Dendritic cell treated with granulocyte-macrophage colony-stimulating factor and Interleukin-4, amounts not matched to agents 40 ng/mL and 50 ng/mL, for 4 days (primary cell): ENCODE measurements at regions not wholly inside any gene's neighbourhood (a gene's known extent, or its start where the extent isn't known, plus 50 kb on each side); places are given as distances from the start of the nearest gene placed in this dataset.

Experiments used
- H3K27ac Mint-ChIP-seq: one replicate; pipeline ENCODE4 v1.8.0; 2022; ENCODE audit warnings: mild to moderate bottlenecking, mixed read lengths
- H3K27me3 Mint-ChIP-seq: one replicate; pipeline ENCODE4 v1.8.0; 2022; ENCODE audit warnings: mild to moderate bottlenecking, mixed read lengths
- H3K36me3 Mint-ChIP-seq: one replicate; pipeline ENCODE4 v1.8.0; 2022; ENCODE audit warnings: low read depth, mixed read lengths
- H3K4me1 Mint-ChIP-seq: one replicate; pipeline ENCODE4 v1.8.0; 2022; ENCODE audit warnings: low read depth, mixed read lengths
- H3K4me3 Mint-ChIP-seq: one replicate; pipeline ENCODE4 v1.8.0; 2022; ENCODE audit warnings: mild to moderate bottlenecking, moderate library complexity, mixed read lengths
- H3K9me3 Mint-ChIP-seq: one replicate; pipeline ENCODE4 v1.8.0; 2022; ENCODE audit warnings: mixed read lengths
- intact Hi-C: fragments of 100-400 bp; cut with micrococcal nuclease; formaldehyde crosslinking; loops from one replicate; pipeline ENCODE4 v1.15.0; 2022

DNA sequence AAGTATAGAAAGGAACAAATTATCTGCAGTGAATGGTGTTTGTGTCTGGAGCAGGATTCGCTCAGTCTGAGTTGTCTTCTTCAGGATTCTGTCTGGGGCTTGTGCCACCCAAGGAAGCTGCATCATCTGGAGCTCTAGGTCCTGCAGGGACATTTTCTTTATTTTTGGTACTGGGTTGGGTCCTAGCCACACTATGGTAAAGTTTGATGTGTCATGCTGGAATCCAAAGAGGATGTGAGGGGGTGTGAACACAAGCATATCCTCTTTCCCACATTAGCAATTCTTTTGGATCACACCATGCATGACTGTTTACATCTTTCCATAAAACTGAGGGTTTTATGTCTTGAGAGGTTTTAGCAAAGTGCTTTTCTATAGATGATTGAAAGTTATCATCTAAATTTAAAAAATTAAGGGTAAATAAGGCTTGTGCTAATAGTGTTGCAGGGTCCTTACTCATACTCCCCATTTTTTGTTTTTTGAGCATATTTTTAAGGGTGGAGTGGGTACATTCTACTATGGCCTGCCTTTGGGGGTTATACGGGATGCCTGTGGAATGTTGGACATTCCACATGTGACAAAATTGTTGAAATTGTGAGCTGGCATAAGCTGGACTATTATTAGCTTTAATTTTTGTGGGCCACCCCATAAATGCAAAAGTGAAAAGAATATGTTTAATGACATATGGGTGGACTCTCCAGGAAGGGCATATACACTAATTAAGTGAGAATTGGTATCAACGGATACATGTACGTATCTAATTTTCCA, 152.0 kb upstream of the HMCN1 start:
- Mint-ChIP-seq H3K27ac (no peak overlapping the region), H3K36me3 (peaks cover 6% of the 10 kb centered on the region), H3K27me3 (no peaks in the 10 kb centered on the region), H3K4me1 (peaks cover 6% of the 10 kb centered on the region), H3K4me3 (no peak overlapping the region), H3K9me3 (peaks cover 63% of the 10 kb centered on the region)
- intact Hi-C loops: no loop called here

DNA sequence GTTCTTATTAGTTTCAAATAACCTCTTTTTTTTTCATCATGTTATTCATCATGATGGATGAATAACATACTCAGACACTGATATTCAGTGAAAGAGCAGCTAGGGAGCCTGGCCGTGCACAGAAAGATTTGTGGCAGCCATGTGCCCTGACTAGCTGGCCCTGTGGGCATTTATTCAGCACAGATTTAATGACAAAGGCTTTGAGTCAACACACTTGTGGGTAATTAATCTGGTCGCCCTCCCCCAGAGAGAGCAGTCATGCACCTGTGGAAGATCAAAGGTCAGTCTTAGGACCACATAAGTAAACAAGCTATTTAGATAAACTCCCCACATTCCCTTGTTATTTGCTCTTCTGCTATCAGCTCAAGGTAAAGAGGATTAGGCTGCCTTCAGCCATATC, 153.2 kb upstream of the HMCN1 start:
- Mint-ChIP-seq H3K4me3 (no peak overlapping the region), H3K27ac (no peak overlapping the region), H3K27me3 (no peaks in the 10 kb centered on the region), H3K4me1 (peaks cover 6% of the 10 kb centered on the region), H3K36me3 (peaks cover 6% of the 10 kb centered on the region), H3K9me3 (peaks cover 65% of the 10 kb centered on the region)
- intact Hi-C loops: no loop called here

DNA sequence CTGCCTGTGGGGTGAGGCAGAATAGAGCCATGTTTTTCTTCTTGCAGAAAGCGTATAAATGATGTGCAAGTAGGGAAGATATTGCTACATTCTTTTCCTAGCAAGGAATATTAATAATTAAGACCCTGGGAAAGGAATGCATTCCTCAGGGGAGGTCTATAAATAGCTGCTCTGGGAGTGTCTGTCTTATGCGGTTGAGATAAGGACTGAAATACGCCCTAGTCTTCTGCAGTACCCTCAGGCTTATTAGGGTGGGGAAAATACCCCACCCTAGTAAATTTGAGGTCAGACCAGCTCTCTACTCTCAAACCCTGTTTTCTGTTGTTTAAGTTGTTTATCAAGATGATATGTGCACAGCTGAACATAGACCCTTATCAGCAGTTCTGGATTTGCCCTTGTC, 155.9 kb upstream of the HMCN1 start:
- peaks cover 6% of the 10 kb centered on the region for H3K36me3 Mint-ChIP-seq
- intact Hi-C loops: no loop called here
- H3K4me1 Mint-ChIP-seq: peaks cover 21% of the 10 kb centered on the region
- no peaks in the 10 kb centered on the region for H3K27me3 Mint-ChIP-seq
- H3K27ac Mint-ChIP-seq: no peak overlapping the region
- H3K9me3 Mint-ChIP-seq: peaks cover 72% of the 10 kb centered on the region
- no peak overlapping the region for H3K4me3 Mint-ChIP-seq

DNA sequence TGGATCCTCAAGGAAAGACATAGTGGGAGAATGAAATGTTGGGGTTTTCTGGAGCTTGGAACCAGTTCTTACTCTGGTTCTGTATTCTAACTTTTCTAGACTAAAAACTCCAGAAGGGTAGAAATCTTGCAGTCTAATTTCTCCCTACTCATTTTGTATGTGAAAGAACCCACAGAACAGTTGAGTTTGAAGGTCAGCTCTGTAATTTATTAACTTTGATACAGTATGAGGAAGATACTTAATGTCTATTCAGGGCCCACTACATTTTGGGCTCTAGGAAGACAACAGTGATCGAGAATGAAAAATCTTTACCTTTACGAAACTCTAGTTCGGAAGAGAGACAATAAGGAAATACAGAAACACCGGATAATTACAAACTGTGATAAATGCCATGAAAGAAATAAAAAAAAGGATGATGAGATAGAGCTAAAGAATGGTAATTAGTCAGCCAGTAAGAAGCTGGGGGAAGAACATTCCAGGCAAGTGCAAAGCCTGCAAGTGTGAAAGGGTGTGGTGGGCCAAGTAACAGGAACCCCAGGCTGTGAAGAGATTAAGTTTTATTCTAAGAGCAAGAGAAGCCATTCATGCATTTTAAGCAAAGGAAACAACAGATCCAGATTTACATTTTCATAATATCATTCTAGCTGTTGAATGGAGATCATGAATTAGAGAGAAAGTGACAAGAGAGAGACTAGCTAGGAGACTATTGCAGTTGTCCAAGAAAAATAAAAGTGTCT, 159.9 kb upstream of the HMCN1 start:
- peaks cover 20% of the 10 kb centered on the region for H3K4me1 Mint-ChIP-seq

DNA sequence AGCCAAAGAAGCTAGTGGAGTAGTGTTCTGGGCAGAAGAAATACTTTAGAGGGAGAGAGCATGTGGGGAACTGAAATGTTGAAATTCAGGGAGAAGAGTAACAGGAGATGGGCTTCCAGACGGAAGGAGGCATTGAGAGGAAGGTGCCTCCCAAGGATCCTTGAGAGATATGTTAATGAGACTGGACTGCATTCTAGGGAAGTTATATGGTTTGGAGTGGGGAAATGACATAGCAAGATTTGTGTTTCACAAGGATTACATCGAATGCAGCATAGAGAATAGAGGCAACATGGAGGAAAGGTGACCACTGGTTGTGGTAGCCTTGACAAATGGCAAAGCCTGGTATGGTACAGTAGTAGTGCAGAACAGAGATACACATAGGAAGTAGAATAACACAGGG, 160.5 kb upstream of the HMCN1 start:
- peaks cover 26% of the 10 kb centered on the region for H3K9me3 Mint-ChIP-seq
- no peak overlapping the region for H3K4me3 Mint-ChIP-seq
- peaks cover 2% of the 10 kb centered on the region for H3K36me3 Mint-ChIP-seq
- peak overlapping the region; percentile 53 for H3K27ac Mint-ChIP-seq
- no peaks in the 10 kb centered on the region for H3K27me3 Mint-ChIP-seq
- intact Hi-C loops: no loop called here
- H3K4me1 Mint-ChIP-seq: peaks cover 26% of the 10 kb centered on the region

More for the DNA sequence above, 159.9 kb upstream of the HMCN1 start:
- intact Hi-C loops: no loop called here
- H3K27me3 Mint-ChIP-seq: no peaks in the 10 kb centered on the region
- H3K4me3 Mint-ChIP-seq: no peak overlapping the region
- peak overlapping the region; percentile 53 for H3K27ac Mint-ChIP-seq
- peaks cover 6% of the 10 kb centered on the region for H3K36me3 Mint-ChIP-seq
- peaks cover 32% of the 10 kb centered on the region for H3K9me3 Mint-ChIP-seq

DNA sequence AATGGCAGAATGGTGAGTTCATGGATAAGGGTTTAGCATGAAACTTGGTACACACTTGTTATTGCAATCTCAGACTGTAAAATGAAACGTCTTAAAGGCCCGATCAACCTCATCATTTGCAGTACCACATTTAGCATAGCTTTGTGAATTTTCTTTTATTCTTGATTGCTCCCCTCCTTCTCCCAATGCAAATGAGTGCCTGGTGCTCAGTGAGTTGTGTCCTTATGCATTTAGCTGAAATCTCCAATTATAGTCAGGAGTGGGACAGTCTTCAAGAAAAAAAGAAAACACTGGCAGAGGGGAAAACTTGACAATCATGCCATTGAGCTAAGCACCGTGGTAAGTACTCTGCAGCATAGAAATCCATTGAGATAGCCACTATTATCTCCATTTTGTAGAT, 161.0 kb upstream of the HMCN1 start:
- intact Hi-C loops: no loop called here
- Mint-ChIP-seq H3K36me3 (no peaks in the 10 kb centered on the region), H3K27ac (no peak overlapping the region), H3K27me3 (no peaks in the 10 kb centered on the region), H3K9me3 (peaks cover 20% of the 10 kb centered on the region), H3K4me1 (peaks cover 27% of the 10 kb centered on the region), H3K4me3 (no peak overlapping the region)

DNA sequence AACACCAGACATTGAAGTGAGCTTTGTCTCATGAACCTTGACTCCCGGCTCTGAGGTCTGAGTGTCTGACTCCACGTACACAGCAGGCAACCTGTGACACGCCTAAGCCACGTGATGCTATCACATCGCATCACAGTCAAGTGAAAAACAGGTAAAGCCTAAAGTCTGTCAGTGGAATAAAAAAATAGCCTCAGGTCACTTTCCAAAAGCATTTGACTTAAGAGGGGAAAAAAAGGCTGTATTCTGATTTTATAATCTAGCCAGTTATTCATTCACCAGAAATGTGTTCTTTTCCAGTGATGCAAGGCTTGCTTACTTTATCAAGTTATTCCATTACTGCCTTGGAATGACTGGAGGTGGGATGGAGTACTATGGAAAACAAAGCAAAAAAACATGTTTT, 163.2 kb upstream of the HMCN1 start:
- intact Hi-C loops: no loop called here
- Mint-ChIP-seq H3K27ac (no peak overlapping the region), H3K36me3 (no peaks in the 10 kb centered on the region), H3K4me3 (no peak overlapping the region), H3K27me3 (no peaks in the 10 kb centered on the region), H3K9me3 (peaks cover 9% of the 10 kb centered on the region), H3K4me1 (peaks cover 43% of the 10 kb centered on the region)

DNA sequence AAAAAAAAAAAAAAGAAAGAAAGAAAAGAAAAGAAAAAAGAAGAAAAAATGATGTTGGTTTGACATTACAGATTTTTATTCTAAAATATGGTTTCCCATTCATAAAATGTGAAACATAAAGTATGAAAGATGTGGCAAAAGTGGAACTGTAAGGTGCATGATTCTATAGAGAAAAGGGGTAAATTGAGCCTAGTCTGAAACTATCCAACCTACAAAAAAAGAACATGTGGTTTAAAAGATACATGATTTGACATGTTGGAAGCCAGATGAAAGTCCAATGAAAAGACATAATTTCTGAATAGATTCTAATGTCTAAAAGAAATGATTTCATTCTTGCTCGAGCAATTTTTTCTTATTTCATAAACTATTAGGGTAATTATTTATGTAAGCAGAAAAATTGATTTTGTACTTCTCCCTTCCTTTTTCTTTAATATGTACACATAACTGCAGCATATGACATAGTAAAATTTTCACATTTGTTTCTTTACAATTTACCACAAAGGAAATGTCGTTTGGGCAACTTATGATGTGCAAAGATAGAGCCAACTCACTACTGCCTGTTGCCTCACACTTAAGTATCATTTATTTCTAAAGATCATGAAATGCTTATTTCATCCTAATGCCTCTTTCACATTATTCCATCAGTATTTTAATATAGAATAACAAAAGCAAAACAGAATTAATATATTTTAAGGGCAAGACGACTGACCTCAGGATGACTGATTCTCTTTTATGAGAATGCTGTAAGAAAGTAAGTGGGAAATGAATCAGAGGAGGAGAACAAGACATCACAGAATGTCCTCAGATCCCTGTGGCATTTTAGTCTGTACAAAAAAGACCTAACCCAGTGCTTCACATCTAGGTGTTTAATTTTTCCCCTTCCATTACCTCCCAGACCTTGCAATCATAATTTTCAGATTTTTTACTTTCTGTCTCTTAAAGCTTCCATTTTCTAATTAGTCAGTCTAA, 165.8 kb upstream of the HMCN1 start:
- Mint-ChIP-seq H3K4me1 (peaks cover 29% of the 10 kb centered on the region), H3K36me3 (no peaks in the 10 kb centered on the region), H3K27me3 (no peaks in the 10 kb centered on the region), H3K9me3 (peaks cover under 1% of the 10 kb centered on the region), H3K27ac (no peak overlapping the region), H3K4me3 (no peak overlapping the region)
- intact Hi-C loops: no loop called here

DNA sequence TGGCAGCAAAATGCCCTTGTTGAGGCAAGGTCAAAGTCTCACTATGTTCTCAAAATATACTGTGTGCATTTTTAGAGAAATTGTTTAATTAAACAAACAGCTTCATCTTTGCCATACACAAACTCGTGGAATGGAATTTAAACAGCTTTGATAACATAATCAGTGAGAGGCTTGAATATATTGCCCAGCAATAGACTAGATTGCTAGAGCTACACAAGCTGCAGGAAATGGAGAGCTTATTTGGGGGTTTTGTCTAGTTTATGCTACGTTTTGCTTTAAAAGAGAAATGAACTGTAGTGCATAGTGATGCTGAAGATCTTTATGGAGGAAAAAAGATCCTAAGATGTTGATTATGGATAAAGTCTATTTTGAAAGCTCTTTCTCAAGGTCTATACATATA, 166.8 kb upstream of the HMCN1 start:
- Mint-ChIP-seq H3K27ac (no peak overlapping the region), H3K27me3 (no peaks in the 10 kb centered on the region), H3K4me1 (peaks cover 26% of the 10 kb centered on the region), H3K9me3 (no peaks in the 10 kb centered on the region), H3K36me3 (no peaks in the 10 kb centered on the region), H3K4me3 (no peak overlapping the region)
- intact Hi-C loops: no loop called here

DNA sequence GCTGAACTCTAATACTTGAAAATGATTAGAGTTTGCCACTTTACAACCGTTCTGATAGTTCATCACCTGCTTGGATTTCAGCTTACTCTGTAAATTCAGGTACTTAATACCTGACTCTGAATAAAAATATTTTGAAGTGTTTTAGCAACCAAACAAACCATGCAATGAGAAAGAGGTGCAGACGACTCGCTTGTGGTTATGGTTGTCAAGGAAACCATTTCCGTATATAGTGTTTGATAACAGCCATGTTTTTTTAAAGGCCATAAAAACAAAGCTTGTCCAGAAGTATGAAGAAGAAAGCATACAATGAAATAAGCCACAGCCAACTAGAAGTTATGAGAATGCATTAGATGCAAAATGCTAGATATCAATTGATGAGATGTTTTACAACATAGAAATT, 167.2 kb upstream of the HMCN1 start:
- Mint-ChIP-seq H3K4me1 (peaks cover 27% of the 10 kb centered on the region), H3K27ac (no peak overlapping the region), H3K36me3 (no peaks in the 10 kb centered on the region), H3K27me3 (no peaks in the 10 kb centered on the region), H3K4me3 (no peak overlapping the region), H3K9me3 (no peaks in the 10 kb centered on the region)
- intact Hi-C loops: no loop called here

DNA sequence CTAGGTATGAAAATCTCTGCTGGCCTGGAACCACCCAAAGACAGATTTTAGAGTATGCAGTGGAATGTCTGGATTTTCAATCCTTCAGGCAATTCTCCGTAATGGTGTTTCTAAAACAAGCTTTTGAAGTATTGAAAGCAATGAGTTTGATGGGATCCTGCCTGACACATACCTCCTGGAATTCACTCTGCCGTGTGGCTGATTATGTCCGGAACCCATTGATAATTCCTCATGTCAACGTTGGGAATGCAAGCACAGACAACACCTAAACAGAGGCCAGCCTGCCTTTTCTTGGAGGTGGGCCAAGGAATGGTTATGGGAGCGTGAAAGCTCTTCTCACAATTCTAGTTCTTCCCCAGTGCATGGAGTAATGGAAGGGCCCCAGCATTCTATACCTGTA, 168.9 kb upstream of the HMCN1 start:
- H3K4me3 Mint-ChIP-seq: no peak overlapping the region
- intact Hi-C loops: no loop called here
- no peak overlapping the region for H3K27ac Mint-ChIP-seq
- no peaks in the 10 kb centered on the region for H3K9me3 Mint-ChIP-seq
- H3K4me1 Mint-ChIP-seq: peaks cover 44% of the 10 kb centered on the region
- no peaks in the 10 kb centered on the region for H3K27me3 Mint-ChIP-seq
- no peaks in the 10 kb centered on the region for H3K36me3 Mint-ChIP-seq

DNA sequence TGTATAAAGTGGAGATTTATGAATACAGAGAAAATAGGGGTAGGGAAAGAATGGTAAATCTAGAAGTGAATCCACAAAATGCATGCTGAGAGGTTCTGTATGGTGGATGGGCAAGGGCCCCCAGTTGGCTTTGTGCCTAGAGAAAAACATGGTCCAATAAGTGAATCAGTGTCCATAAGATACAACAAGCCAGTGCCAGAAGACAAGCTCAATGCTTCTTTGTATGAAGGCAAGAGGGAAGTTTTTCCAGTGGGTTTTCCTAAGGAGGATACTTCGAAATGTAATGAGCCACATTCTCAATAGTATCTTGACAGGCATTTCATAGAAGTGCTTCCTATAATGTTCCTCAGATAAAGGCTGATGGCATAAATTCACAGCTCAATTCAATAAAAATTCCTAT, 169.4 kb upstream of the HMCN1 start:
- H3K27ac Mint-ChIP-seq: no peak overlapping the region
- H3K36me3 Mint-ChIP-seq: no peaks in the 10 kb centered on the region
- intact Hi-C loops: no loop called here
- no peak overlapping the region for H3K4me3 Mint-ChIP-seq
- no peaks in the 10 kb centered on the region for H3K9me3 Mint-ChIP-seq
- H3K4me1 Mint-ChIP-seq: peaks cover 48% of the 10 kb centered on the region
- no peaks in the 10 kb centered on the region for H3K27me3 Mint-ChIP-seq

DNA sequence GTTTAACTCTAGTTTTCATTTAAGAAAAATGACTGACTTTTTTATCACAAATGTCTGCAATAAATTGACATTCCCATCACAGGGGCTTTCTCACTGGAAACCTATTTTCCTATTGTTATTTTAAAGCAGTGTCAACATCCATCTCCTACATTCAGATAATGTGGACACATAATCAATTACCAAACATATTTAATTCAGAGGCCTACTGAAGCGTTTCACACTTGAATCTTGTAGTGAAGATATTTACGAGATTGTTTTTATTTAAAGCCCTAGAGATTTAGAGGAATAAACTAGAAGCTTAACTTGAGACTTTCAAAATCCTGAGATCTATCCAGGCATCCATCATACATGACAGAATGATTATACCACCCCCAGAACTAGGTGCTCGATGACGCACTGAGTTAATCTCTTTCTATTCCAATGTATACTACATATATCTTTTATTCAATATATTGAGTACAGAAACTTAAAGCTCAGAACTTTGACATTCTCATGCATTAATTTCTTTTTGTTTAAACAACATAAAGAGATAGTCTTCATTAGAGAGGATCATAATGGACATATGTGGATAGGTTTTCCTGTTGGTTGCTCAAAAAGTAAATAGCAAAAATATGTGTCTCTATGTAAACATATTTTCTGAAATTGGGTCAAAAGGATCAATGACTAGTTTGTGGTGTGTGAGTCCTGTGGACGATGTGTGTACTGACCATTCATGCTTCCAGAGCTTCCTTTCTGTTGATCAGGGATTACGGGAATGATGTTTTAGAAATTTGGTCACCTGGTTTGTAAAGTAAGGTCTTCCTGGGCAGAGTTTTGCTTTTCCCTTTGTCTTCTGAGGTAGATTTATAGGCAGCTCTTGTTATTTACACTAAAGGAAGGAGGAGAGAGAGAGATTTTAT, 171.5 kb upstream of the HMCN1 start:
- Mint-ChIP-seq H3K27ac (no peak overlapping the region), H3K9me3 (no peaks in the 10 kb centered on the region), H3K4me3 (no peak overlapping the region), H3K27me3 (no peaks in the 10 kb centered on the region), H3K4me1 (peaks cover 37% of the 10 kb centered on the region), H3K36me3 (no peaks in the 10 kb centered on the region)
- intact Hi-C loops: no loop called here
